Type B pancreatic cell (in vitro differentiated cells): ENCODE measurements at regions not wholly inside any gene's neighbourhood (a gene's known extent, or its start where the extent isn't known, plus 50 kb on each side); places are given as distances from the start of the nearest gene placed in this dataset.
"Not testable (repeated sequence)": the region's sequence is repeated elsewhere in the genome, so short reads cannot be mapped to it uniquely, and the experiment has no call there.

Experiments
- DNase-seq: peaks from one replicate; pipeline ENCODE4 v3.0.0; 2021; ENCODE audit warnings: mixed read lengths; ENCODE audit not compliant: unreplicated experiment; ENCODE audit errors: extremely low spot score
- H3K27ac Mint-ChIP-seq: 2 replicates; pipeline ENCODE4 v1.8.0; 2021; ENCODE audit warnings: mild to moderate bottlenecking, mixed read lengths
- H3K27me3 Mint-ChIP-seq: 2 replicates; pipeline ENCODE4 v1.8.0; 2021; ENCODE audit warnings: mixed read lengths
- H3K36me3 Mint-ChIP-seq: 2 replicates; pipeline ENCODE4 v1.8.0; 2021; ENCODE audit warnings: mixed read lengths
- H3K4me1 Mint-ChIP-seq: one replicate; pipeline ENCODE4 v1.8.0; 2021; ENCODE audit warnings: mixed read lengths; ENCODE audit not compliant: unreplicated experiment
- H3K4me3 Mint-ChIP-seq: 2 replicates; pipeline ENCODE4 v1.8.0; 2021; ENCODE audit warnings: mild to moderate bottlenecking, mixed read lengths
- H3K9me3 Mint-ChIP-seq: 2 replicates; pipeline ENCODE4 v1.8.0; 2021; ENCODE audit warnings: mixed read lengths
- TF ChIP-seq, protein P1 (sequence below): fragments of 200-600 bp; sonication (generic); conservative IDR thresholded peaks from 2 replicates; pipeline ENCODE4 v1.5.0; 2021; ENCODE audit warnings: antibody characterized with exemption, mild to moderate bottlenecking

DNA sequence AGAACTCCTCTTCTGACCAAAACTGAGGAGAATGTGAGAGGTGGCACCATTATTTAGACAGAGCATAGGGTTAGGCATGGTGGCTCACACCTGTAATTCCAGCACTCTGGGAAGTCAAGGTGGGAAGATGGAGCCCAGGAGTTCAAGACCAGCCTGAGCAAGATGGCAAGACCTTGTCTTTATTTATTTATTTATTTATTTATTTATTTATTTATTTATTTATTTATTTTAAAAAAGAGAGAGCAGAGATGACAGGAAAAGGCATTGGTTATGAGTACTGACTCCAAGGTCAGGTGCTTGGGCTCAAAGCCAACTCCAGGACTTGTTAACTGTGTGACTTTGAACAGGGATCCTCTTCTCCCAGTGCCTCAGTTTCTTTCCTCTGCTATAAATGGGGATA, 217.7 kb downstream of the MEX3B start:
- Mint-ChIP-seq H3K9me3 (no peaks in the 10 kb centered on the region), H3K27me3 (no peaks in the 10 kb centered on the region), H3K4me1 (no peaks in the 10 kb centered on the region), H3K27ac (no peak overlapping the region), H3K36me3 (no peaks in the 10 kb centered on the region), H3K4me3 (no peak overlapping the region)
- no peak for DNase-seq
- TF ChIP-seq, protein P1, sequence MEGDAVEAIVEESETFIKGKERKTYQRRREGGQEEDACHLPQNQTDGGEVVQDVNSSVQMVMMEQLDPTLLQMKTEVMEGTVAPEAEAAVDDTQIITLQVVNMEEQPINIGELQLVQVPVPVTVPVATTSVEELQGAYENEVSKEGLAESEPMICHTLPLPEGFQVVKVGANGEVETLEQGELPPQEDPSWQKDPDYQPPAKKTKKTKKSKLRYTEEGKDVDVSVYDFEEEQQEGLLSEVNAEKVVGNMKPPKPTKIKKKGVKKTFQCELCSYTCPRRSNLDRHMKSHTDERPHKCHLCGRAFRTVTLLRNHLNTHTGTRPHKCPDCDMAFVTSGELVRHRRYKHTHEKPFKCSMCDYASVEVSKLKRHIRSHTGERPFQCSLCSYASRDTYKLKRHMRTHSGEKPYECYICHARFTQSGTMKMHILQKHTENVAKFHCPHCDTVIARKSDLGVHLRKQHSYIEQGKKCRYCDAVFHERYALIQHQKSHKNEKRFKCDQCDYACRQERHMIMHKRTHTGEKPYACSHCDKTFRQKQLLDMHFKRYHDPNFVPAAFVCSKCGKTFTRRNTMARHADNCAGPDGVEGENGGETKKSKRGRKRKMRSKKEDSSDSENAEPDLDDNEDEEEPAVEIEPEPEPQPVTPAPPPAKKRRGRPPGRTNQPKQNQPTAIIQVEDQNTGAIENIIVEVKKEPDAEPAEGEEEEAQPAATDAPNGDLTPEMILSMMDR: no peak

DNA sequence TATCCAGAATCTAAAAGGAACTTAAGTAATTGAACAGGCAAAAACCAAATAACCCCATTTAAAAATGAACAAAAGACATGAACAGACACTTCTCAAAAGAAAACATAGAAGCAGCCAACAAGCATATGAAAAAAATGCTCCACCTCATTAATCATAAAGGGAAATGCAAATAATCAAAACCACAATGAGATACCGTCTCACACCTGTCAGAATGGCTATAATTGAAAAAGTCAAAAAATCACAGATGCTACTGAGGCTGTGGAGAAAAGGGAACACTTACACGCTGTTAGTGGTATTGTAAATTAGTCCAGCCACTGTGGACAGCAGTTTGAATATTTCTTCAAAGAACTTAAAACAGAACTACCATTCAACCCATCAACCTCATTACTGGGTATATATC, 220.7 kb downstream of the MEX3B start:
- H3K27me3 Mint-ChIP-seq: no peaks in the 10 kb centered on the region
- no peak overlapping the region for H3K27ac Mint-ChIP-seq
- no peak for DNase-seq
- H3K4me1 Mint-ChIP-seq: peaks cover 3% of the 10 kb centered on the region
- no peaks in the 10 kb centered on the region for H3K9me3 Mint-ChIP-seq
- H3K4me3 Mint-ChIP-seq: no peak overlapping the region
- TF ChIP-seq, protein P1: no peak
- H3K36me3 Mint-ChIP-seq: no peaks in the 10 kb centered on the region

DNA sequence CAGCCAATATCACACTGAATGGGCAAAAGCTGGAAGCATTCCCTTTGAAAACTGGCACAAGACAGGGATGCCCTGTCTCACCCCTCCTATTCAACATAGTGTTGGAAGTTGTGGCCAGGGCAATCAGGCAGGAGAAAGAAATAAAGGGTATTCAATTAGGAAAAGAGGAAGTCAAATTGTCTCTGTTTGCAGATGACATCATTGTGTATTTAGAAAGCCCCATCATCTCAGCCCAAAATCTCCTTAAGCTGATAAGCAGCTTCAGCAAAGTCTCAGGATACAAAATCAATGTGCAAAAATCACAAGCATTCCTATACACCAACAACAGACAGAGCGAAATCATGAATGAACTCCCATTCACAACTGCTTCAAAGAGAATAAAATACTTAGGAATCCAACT, 223.2 kb downstream of the MEX3B start:
- H3K36me3 Mint-ChIP-seq, H3K27ac Mint-ChIP-seq, H3K4me3 Mint-ChIP-seq, DNase-seq, H3K4me1 Mint-ChIP-seq, H3K9me3 Mint-ChIP-seq, H3K27me3 Mint-ChIP-seq: not testable (repeated sequence)

DNA sequence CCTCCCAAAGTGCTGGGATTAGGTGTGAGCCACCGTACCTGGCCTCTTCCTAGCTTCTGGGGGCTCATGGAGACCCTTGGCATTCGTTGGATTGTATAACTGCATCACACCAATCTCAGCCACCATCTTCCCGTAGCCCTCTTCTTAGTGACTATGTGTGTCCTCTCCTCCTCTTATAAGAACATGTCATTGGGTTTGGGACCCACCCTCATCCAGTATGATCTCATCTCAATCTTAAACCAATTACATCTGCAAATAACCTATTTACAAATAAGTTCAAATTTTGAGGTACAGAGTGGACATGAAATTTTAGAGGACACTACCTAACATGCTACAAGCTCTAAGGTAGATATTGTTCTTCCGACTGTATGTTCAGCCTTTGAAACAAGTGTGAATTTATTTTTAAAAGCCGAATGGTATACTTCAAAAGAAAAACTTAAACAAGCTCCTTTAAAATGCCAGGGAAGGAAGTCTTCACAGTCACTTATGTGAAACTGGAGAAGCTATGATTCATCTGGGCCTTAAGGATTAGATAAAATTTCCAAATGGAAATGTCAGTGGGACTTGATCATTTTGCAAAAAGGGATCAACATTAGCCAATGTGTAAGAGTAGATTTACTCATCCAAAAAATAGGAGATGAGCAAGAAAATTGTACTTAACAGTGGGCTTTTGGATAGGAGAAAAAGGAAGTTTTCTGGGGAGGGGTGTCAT, 225.7 kb downstream of the MEX3B start:
- H3K4me1 Mint-ChIP-seq: peaks cover 5% of the 10 kb centered on the region
- TF ChIP-seq, protein P1: no peak
- no peaks in the 10 kb centered on the region for H3K27me3 Mint-ChIP-seq
- no peak overlapping the region for H3K27ac Mint-ChIP-seq
- DNase-seq: no peak
- H3K36me3 Mint-ChIP-seq: no peaks in the 10 kb centered on the region
- H3K9me3 Mint-ChIP-seq: no peaks in the 10 kb centered on the region
- H3K4me3 Mint-ChIP-seq: no peak overlapping the region

DNA sequence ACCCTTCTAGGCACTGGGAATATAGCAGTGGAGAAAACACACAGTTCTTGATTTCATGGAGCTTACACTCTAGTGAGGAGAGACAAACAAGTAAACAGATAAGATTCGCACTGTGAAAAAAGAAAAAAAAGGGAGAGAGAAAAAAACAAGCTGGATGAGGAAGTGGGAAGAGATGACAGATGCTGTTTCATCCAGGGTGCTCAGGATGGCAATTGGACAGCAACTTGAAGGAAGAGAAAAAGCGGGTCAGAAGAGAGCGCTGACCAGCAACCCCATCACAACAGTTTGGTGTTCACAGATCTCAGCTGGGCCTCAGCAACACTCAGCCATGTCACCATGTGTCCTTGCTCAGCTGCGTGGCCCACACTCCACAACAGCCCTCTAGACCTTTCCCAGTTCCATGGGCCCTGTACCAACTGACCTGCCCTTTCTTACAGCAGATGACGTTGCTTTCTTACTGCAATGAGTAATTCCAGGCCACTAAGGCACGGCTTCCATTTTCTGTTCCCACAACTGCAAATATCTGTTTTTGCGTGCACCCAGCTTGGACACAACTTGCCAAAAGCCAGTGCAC, 230.8 kb downstream of the MEX3B start:
- Mint-ChIP-seq H3K36me3 (peaks cover 4% of the 10 kb centered on the region), H3K9me3 (no peaks in the 10 kb centered on the region), H3K27me3 (no peaks in the 10 kb centered on the region), H3K27ac (no peak overlapping the region), H3K4me3 (no peak overlapping the region), H3K4me1 (peaks cover under 1% of the 10 kb centered on the region)
- DNase-seq: no peak
- TF ChIP-seq, protein P1: no peak

DNA sequence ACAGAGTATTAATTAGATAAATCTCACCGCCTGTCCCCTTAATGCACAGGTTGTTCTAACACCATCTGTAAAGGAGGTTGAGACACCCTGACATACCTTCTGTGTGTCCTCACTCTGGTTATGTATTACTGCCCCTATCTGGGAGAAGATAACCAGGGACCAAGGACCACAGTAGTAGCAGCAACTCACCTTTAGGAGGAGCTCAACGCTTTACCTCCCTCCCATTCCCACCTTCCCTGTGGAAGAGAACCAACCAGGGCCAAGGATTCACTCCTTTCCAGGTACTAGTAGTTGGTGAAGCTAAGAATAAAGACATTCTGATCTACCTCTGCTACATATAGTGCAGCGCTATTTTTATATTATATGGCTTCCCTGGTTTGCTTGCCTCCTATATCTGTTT, 232.6 kb downstream of the MEX3B start:
- Mint-ChIP-seq H3K4me3 (no peak overlapping the region), H3K27me3 (no peaks in the 10 kb centered on the region)

More for the DNA sequence above, 232.6 kb downstream of the MEX3B start:
- no peak for DNase-seq
- Mint-ChIP-seq H3K27ac (no peak overlapping the region), H3K4me1 (no peaks in the 10 kb centered on the region), H3K36me3 (peaks cover 4% of the 10 kb centered on the region), H3K9me3 (no peaks in the 10 kb centered on the region)
- TF ChIP-seq, protein P1: peak; percentile 24
